ENCODE measurements at regions not wholly inside any gene's neighbourhood (a gene's known extent, or its start where the extent isn't known, plus 50 kb on each side); places are given as distances from the start of the nearest gene placed in this dataset.

GRCh38 chr9:36728651-36729520 lies 156.2 kb downstream of the MELK start:
- DNase-seq, result peak; percentile 63

- no peak for DNase-seq
Observed at GRCh38 chr9:36729906-36730305, 157.2 kb downstream of the MELK start.

DNA sequence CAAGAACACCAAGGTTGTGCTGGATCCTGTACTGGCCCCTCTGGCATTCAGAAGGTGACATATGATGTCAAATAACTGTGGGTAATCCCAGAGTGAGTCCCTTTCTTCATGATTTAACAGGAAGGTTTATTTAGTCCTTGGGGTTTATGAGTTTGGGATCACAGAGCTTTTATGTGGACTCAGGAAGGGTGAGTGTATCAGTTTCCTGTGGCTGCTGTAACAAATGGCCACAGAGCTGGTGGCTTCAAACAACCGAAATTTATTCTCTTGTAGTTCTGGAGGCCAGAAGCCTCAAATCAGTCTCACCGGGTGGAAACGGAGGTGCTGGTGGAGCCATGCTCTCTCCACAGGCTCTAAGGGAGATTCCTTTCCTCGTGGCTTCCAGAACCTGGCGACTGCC lies 157.7 kb downstream of the MELK start:
- no peak for DNase-seq

DNA sequence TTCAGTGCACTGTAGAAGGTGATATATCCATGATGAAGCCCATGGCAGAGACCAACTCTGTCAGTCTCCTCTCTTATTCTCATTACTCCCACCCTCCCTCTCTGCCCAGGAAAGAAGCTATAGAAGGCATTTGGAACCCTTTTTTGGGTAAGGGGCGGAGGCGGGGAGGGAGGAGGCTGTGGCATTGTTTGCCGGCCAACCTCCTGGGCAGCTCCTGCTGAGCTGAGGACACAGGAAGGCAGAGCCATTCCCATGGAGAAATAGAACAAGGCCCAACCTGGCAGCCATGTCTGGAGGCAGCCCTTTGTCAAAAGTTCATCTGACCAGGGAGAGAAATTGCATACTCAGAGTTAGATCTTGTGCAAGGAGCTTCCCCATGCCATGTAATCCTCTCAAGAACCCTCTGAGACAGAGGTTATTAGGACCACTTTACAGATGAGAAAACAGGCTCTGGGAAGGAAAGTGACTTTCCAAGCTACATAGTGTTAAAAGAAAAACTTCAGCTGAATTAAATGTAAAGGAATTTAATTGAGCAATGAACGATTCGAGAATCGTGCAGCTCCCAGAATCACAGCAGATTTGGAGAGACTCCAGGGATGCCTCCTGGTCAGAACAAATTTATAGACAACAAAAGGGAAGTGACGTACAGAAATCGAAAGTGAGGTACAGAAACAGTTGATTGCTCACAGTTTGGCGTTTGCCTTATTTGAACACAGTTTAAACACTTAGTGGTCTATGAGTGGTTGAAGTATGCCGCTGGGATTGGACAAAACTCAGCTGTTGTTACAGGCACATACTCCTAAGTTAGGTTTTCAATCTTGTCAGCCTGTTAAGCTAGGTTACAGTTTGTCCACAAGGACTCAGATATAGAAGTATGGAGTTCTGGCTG lies 158.6 kb downstream of the MELK start:
- no peak for DNase-seq

DNA sequence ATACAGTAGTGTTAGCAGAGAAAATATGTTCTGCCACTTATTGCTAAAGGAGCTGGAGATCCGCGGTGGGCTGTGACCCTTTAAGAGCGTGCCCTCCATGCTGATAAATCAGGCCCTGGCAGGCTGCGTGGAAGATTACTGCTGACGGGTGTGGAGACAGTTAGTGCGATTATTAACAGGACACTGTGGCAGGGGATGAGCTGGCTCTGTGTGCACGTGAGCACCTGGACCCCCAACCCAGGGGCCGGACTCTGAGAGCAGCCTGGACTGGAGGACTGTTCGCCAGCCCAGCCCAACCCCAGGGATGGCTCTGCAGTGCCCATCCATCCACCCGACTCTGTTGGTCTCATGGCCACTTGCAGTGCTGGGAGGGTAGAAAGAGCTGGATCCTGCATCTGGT lies 162.0 kb downstream of the MELK start:
- DNase-seq, result no peak

DNA sequence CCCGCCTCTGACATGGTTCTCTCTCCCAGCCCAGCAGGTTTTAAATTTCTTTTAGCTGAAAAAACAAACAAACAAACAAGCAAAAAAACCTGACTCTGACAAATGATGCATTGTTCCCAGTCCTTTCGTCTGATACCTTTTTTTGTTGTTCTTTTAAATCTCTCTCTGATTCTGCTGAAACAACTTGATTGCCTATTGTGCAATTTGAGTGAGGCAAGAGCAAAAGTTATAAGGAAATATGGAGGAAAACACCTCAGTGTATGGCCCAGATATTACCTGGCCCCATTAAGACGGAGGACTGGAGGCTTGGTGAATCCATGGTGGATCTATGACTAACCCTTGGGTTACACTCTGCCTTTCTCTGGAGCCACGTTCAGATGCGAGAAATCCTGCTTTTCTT lies 164.0 kb downstream of the MELK start:
- no peak for DNase-seq

- no peak for DNase-seq
Observed at GRCh38 chr9:36738318-36738976, 165.8 kb downstream of the MELK start.

- no peak for DNase-seq
Observed at GRCh38 chr9:36739373-36740116, 166.8 kb downstream of the MELK start.

DNA sequence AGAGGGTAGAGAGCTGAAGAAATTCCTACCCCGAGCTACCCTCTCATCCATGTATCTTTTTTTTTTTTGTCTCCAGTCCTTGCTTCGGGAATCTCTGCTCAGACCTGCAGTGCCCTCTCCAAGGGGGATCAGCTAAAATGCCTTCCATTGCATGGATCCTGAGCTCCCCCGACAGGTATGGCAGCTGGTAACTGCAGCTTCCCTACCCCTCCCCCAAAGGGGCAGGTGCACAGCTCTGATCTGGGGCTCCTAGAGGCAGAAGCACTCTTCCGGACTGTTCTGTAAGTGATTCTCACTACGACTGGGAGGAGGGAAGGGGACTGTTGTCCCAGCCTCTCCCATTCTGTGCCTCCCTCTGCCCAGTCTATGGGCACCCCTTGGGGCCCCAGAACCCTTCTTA lies 169.6 kb downstream of the MELK start:
- peak; percentile 73 for DNase-seq

DNA sequence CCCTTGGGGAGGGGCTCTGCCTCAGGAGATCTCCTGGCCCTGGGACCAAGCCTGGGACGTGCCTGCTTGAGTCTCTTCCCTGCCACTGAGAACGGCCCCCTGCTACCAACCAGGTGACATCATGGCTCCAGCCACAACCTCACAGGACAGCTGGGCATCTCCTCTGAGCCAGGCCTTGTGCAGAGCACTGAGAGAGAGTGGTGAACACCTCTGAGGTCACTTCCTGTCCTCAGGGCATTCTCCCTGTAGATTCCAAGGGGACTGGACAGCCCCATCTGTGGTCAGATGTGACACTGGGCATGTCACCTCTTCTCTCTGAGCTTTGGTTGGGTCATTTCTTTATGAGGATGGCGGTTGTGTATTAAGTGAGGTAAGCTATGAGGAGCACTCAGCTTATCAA lies 172.0 kb downstream of the MELK start:
- DNase-seq, result no peak

DNA sequence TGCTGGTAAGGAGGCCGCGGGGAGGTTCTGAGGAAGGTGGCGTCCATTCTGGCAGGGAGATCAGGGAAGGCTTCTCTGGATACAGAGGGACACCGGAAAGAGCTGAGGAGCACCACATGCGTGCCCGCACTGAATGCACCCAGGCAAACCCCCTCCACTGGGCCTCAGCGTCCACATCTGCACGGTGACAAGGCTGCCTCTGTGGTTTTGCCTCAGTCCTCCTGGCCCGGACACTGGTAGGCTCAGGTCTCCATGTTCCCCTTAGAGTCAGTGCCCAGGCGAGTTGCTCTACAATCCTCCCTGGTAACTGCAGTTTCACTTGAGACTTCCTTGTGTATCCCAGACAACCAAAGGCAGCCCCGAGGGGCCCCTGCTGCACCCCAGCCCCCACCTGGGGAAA lies 173.3 kb downstream of the MELK start:
- DNase-seq, result no peak

GRCh38 chr9:36746415-36746814 lies 173.7 kb downstream of the MELK start:
- DNase-seq, result no peak

- DNase-seq, result no peak
Observed at GRCh38 chr9:36748322-36748899, 175.7 kb downstream of the MELK start.

GRCh38 chr9:36749461-36749860 lies 176.8 kb downstream of the MELK start:
- no peak for DNase-seq

- DNase-seq, result no peak
Observed at GRCh38 chr9:36750630-36751029, 177.9 kb downstream of the MELK start.

DNA sequence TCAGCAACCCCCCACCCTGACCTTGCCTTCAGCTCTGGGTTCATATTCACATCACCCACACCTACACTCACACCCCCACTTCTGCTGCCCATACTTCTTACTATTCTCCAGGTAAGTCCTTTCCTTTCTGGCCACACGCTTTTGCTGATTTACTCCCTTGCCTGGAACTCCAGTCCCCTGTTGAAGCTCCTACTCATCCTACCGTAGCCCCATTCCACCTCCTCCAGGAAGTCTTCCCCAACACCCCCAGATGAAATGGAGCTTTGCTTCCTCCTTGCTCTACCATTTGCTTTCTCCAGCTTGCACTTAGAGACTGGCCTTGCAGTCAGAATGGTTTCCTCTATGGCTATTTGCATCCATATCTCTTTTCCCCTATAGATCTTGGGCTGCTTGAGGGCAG lies 182.3 kb downstream of the MELK start:
- no peak for DNase-seq

DNA sequence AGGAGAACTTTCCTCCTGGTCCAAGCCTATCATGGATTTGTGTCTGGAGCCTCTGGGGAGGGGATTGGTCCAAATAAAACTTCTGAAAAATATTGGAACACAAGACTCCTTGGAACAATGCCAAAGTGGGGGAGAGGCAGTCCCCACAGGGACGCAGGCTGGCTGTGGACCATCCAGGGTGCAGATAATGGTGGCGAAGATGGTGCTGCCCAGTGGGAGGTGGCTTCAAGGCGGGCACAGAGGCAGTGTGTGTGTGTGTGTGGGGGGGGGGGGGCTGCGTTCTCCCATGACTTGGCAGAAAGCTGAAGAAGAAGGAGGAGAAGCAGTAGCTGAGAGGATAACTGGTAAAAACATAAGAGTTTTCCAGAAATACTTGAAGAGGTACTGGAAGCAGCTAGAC lies 186.4 kb downstream of the MELK start:
- DNase-seq, result no peak

GRCh38 chr9:36759976-36760375 lies 187.3 kb downstream of the MELK start:
- DNase-seq, result no peak

GRCh38 chr9:36760667-36761420 lies 188.1 kb downstream of the MELK start:
- DNase-seq, result no peak

DNA sequence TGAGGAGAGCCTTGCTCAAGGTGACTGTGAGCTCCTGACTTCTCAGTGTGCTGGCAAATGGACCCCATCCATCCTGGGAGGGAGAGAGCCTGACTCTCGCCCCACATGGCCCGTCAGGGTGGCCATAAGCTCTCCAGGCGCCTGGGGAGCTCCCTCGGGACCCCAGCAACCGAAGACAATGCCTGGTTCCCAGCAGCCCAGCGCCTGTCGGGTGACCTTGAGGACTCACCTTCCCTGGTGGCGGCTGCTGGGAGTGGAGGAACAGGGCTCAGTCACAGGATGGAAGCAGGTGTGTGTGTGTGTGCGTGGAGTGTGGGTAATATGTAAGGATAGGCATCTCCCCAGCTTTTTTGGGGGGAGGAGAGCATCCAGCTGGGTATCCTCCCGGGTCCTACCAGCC lies 190.3 kb downstream of the MELK start:
- peak; percentile 42 for DNase-seq

DNA sequence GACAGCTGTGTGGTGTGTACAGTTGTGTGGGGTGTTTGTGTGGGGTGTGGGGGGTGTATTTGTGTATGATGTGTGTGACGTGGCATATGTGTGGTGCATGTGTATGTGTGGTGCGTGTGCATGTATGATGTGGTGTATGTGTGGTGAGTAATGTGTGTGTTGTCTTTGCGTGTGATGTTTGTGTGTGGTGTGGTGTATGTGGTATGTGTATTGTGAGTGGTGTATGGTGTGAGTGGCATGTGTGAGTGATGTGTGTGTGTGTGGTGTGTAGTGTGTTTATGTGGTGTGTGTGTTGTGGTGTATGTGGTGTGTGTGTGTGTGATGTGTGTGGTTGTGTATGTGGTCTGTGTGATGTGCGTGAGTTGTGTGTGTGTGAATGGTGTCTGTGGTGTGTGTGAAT lies 191.1 kb downstream of the MELK start:
- DNase-seq, result no peak
